K562 (cell line): ENCODE measurements at regions not wholly inside any gene's neighbourhood (a gene's known extent, or its start where the extent isn't known, plus 50 kb on each side); places are given as distances from the start of the nearest gene placed in this dataset.

ENCODE experiments used
- ATAC-seq: fragments of 200-7000 bp; cut with Tn5 transposase; 3 replicates; pipeline ENCODE4 v1.9.1; 2020; ENCODE audit warnings: moderate library complexity
- BruUV-seq: library from RNA; stranded (reverse); fragments of 400-500 nt; replicated peaks from 2 replicates; lab custom pipeline; 2021; lab: Mats Ljungman, UMichigan
- CTCF ChIA-PET: fragments of 300-600 bp; formaldehyde crosslinking; extraction: SDS; loops from one replicate; lab custom pipeline; 2021; ENCODE audit warnings: low intra/inter-chr PET ratio; lab: Yijun Ruan, JAX
- POLR2A ChIA-PET: fragments of 300-600, 350-650 bp; sonication (Branson Sonifier 250); formaldehyde crosslinking; extraction: SDS; loops from one replicate; lab custom pipeline; 2021; ENCODE audit warnings: antibody characterized with exemption, inconsistent platforms; lab: Yijun Ruan, JAX
- DNase-seq, 4 experiments: peaks; one replicate each; pipeline versions ENCODE4 v3.0.0 to v3.0.0-alpha.2; 2011 to 2018; ENCODE audit warnings: low spot score in 3 of 4, mixed read lengths in 3 of 4; ENCODE audit errors: extremely low read depth in 1 of 4
- FAIRE-seq: peaks from 2 replicates; lab custom pipeline; 2011; peaks lifted over from hg19 to GRCh38; lab: Jason Lieb, UNC
- H2AFZ ChIP-seq: 2 replicates; pipeline ENCODE4 v1.6.0; 2011; ENCODE audit warnings: low read depth, low read length, control low read depth, inconsistent platforms
- H3K27ac ChIP-seq: fragments of 200-600 bp; 3 replicates; pipeline ENCODE4 v1.8.0; 2011; ENCODE audit warnings: low read depth, mild to moderate bottlenecking, control low read depth, inconsistent platforms, low read length, moderate library complexity, mixed read lengths; ENCODE audit errors: extremely low read depth
- H3K27me3 ChIP-seq, 2 experiments: fragments of 300-600 bp in 1 of 2; 2 replicates in 1 of 2; 3 replicates in 1 of 2; pipeline versions ENCODE4 v1.6.0 to v1.8.0; 2011; ENCODE audit warnings: inconsistent platforms in 2 of 2, low read length in 2 of 2, mild to moderate bottlenecking in 1 of 2, mixed read lengths in 1 of 2, moderate library complexity in 1 of 2; ENCODE audit not compliant: control insufficient read depth in 2 of 2, insufficient read depth in 2 of 2
- H3K36me3 ChIP-seq: fragments of 300-600 bp; 3 replicates; pipeline ENCODE4 v1.8.0; 2011; ENCODE audit warnings: mild to moderate bottlenecking, low read length, inconsistent platforms; ENCODE audit not compliant: control insufficient read depth, insufficient read depth
- H3K4me1 ChIP-seq, 2 experiments: fragments of 200-600 bp in 1 of 2; replicated peaks in 1 of 2; 2 replicates in 1 of 2; 3 replicates in 1 of 2; pipeline versions ENCODE4 v1.5.1 to v1.8.0; 2011; ENCODE audit warnings: inconsistent platforms in 2 of 2, low read length in 2 of 2, mild to moderate bottlenecking in 1 of 2, mixed read lengths in 1 of 2, moderate library complexity in 1 of 2; ENCODE audit not compliant: control insufficient read depth in 2 of 2, insufficient read depth in 2 of 2
- H3K4me2 ChIP-seq: 2 replicates; pipeline ENCODE4 v1.6.1; 2011; ENCODE audit warnings: low read length, control low read depth, inconsistent platforms, mixed read lengths; ENCODE audit not compliant: insufficient read depth
- H3K4me3 ChIP-seq: fragments of 200-600 bp; sonication (generic), shearing (Covaris generic); 2 replicates; pipeline ENCODE4 v1.5.1; 2016; ENCODE audit warnings: control low read depth, inconsistent platforms
- H3K79me2 ChIP-seq: fragments of 200-600 bp; 3 replicates; pipeline ENCODE4 v1.8.0; 2011; ENCODE audit warnings: low read length, inconsistent platforms; ENCODE audit not compliant: control insufficient read depth, insufficient read depth
- H3K9ac ChIP-seq, 2 experiments: 2 replicates each; pipeline versions ENCODE4 v1.6.0 to v1.6.1; 2011; ENCODE audit warnings: low read depth in 2 of 2, low read length in 2 of 2, control low read depth in 1 of 2, inconsistent platforms in 1 of 2, mild to moderate bottlenecking in 1 of 2, mixed read lengths in 1 of 2; ENCODE audit not compliant: insufficient read depth in 1 of 2
- H3K9me1 ChIP-seq: one replicate; pipeline ENCODE4 v1.6.0; 2011; ENCODE audit warnings: inconsistent platforms, mild to moderate bottlenecking, low read length, moderate library complexity; ENCODE audit not compliant: control insufficient read depth, insufficient read depth
- H3K9me3 ChIP-seq: replicated peaks from 2 replicates; pipeline ENCODE4 v1.5.1; 2011; ENCODE audit warnings: low read depth, low read length, inconsistent platforms; ENCODE audit not compliant: control insufficient read depth, insufficient read depth
- H4K20me1 ChIP-seq: replicated peaks from 2 replicates; pipeline ENCODE4 v1.6.1; 2011; ENCODE audit warnings: low read length, inconsistent platforms, mixed read lengths; ENCODE audit not compliant: control insufficient read depth, insufficient read depth
- CBX1 ChIP-seq: sonication (generic); IDR thresholded peaks from 2 replicates; pipeline ENCODE4 v1.6.1; 2016; ENCODE audit warnings: antibody characterized with exemption, low read depth, mild to moderate bottlenecking
- DIDO1 ChIP-seq: fragments of 450-650 bp; IDR thresholded peaks from 2 replicates; pipeline ENCODE4 v1.6.1; 2016; ENCODE audit warnings: low read depth, missing biosample characterization, missing genetic modification characterization
- FOXA3 ChIP-seq, 2 experiments: fragments of 450-650 bp in 1 of 2; sonication (generic) in 1 of 2; formaldehyde crosslinking; IDR thresholded peaks in 1 of 2; conservative IDR thresholded peaks in 1 of 2; 2 replicates each; pipeline versions ENCODE4 v1.4.0 to v1.8.0; 2020 to 2022; ENCODE audit warnings: mild to moderate bottlenecking in 2 of 2, missing genetic modification reagents in 1 of 2
- LEF1 ChIP-seq: fragments of 450-650 bp; IDR thresholded peaks from 2 replicates; pipeline ENCODE4 v1.6.1; 2016; ENCODE audit warnings: mild to moderate bottlenecking
- MECOM ChIP-seq: fragments of 250-450 bp; sonication (Bioruptor Pico); IDR thresholded peaks from 2 replicates; pipeline ENCODE4 v1.8.0; 2022; ENCODE audit warnings: inconsistent platforms
- PML ChIP-seq: IDR thresholded peaks from 2 replicates; pipeline ENCODE4 v1.6.1; 2012; ENCODE audit warnings: low read length, inconsistent platforms
- POU5F1 ChIP-seq: fragments of 150-350 bp; IDR thresholded peaks from 2 replicates; pipeline ENCODE4 v1.6.1; 2014; ENCODE audit warnings: borderline replicate concordance, low read length, low read depth, mild to moderate bottlenecking; ENCODE audit not compliant: partially characterized antibody
- RFX7 ChIP-seq: fragments of 250-450 bp; sonication (Bioruptor Pico); IDR thresholded peaks from 2 replicates; pipeline ENCODE4 v1.5.1; 2021; ENCODE audit warnings: mild to moderate bottlenecking
- TCF7 ChIP-seq: sonication (generic); IDR thresholded peaks from 2 replicates; pipeline ENCODE4 v1.6.1; 2016; ENCODE audit warnings: antibody characterized with exemption, borderline replicate concordance
- ZNF175 ChIP-seq: fragments of 200-800 bp; sonication (Bioruptor generic); IDR thresholded peaks from 2 replicates; pipeline ENCODE4 v1.6.1; 2016; ENCODE audit warnings: low read depth, mild to moderate bottlenecking, missing genetic modification characterization, missing compliant biosample characterization
- ZNF77 ChIP-seq: fragments of 250-450 bp; sonication (Bioruptor Pico); IDR thresholded peaks from 2 replicates; pipeline ENCODE4 v1.5.0; 2020
- WGBS: fragments of 100-300 bp; shearing (Covaris generic); methylation state at CpG from one replicate; pipeline ENCODE4 v1.1.6; 2016; ENCODE audit warnings: low coverage, mixed read lengths; ENCODE audit not compliant: insufficient coverage; ENCODE audit errors: missing lambda C conversion rate; 5-methylcytosine and 5-hydroxymethylcytosine counted together
- in situ Hi-C: fragments of 300-500 bp; cut with MboI; formaldehyde crosslinking; loops from 4 replicates; pipeline ENCODE4 v1.15.0; 2018; ENCODE audit warnings: inconsistent platforms, mixed read lengths
- intact Hi-C: fragments of 100-400 bp; cut with micrococcal nuclease; formaldehyde crosslinking; loops from 2 replicates; pipeline ENCODE4 v1.14.2; 2022
- TF ChIP-seq, protein P1 (sequence below): fragments of 450-650 bp; IDR thresholded peaks from 2 replicates; pipeline ENCODE4 v1.6.1; 2016; ENCODE audit warnings: missing biosample characterization, missing genetic modification characterization
- TF ChIP-seq, protein P2 (sequence below): fragments of 250-450 bp; sonication (Bioruptor Pico); IDR thresholded peaks from 2 replicates; pipeline ENCODE4 v1.8.0; 2021; ENCODE audit warnings: borderline replicate concordance, mild to moderate bottlenecking, moderate library complexity; ENCODE audit not compliant: poor library complexity, severe bottlenecking
- TF ChIP-seq, protein P3 (sequence below): fragments of 250-450 bp; sonication (Bioruptor Pico); IDR thresholded peaks from 2 replicates; pipeline ENCODE4 v1.4.0; 2020
- TF ChIP-seq, protein P4 (sequence below): fragments of 450-650 bp; formaldehyde crosslinking; conservative IDR thresholded peaks from 2 replicates; pipeline ENCODE4 v1.4.0; 2022; ENCODE audit warnings: mild to moderate bottlenecking, missing genetic modification characterization

DNA sequence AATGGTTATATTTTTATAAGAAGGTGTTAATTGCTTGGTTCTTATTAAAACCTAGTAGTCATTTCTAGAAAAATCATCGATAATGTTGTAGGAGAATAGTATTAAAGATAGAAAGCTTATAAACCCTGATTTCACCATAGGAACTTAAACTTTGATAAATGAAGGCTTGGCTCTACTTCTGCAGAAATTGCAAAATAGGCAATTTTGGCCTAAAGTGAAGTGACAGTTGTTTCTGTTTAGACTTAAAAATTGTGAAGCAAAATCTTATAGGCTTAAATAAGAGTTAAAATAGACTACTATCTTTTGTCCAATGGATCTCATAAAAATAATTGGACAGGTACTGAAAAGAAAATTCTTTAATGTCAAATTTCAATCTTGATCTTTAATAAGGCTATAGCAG lies 321.6 kb upstream of the FZD8 start:
- H3K27ac ChIP-seq = no peak overlapping the region
- TF ChIP-seq DIDO1 (tag) (no peak), CBX1 (no peak), LEF1 (no peak), MECOM (CRISPR knock-in tag) (no peak), PML (no peak), ZNF175 (CRISPR knock-in tag) (no peak), RFX7 (CRISPR knock-in tag) (no peak), TCF7 (no peak), ZNF77 (no peak), POU5F1 (no peak), FOXA3 (CRISPR knock-in tag; conservative IDR thresholded peaks at IDR 0.05 in 1 of 2, IDR thresholded peaks at IDR 0.05 in 1 of 2) (no peak)
- TF ChIP-seq, protein P1, sequence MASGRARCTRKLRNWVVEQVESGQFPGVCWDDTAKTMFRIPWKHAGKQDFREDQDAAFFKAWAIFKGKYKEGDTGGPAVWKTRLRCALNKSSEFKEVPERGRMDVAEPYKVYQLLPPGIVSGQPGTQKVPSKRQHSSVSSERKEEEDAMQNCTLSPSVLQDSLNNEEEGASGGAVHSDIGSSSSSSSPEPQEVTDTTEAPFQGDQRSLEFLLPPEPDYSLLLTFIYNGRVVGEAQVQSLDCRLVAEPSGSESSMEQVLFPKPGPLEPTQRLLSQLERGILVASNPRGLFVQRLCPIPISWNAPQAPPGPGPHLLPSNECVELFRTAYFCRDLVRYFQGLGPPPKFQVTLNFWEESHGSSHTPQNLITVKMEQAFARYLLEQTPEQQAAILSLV (tag) = no peak
- TF ChIP-seq, protein P2, sequence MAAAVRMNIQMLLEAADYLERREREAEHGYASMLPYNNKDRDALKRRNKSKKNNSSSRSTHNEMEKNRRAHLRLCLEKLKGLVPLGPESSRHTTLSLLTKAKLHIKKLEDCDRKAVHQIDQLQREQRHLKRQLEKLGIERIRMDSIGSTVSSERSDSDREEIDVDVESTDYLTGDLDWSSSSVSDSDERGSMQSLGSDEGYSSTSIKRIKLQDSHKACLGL = no peak
- TF ChIP-seq, protein P3, sequence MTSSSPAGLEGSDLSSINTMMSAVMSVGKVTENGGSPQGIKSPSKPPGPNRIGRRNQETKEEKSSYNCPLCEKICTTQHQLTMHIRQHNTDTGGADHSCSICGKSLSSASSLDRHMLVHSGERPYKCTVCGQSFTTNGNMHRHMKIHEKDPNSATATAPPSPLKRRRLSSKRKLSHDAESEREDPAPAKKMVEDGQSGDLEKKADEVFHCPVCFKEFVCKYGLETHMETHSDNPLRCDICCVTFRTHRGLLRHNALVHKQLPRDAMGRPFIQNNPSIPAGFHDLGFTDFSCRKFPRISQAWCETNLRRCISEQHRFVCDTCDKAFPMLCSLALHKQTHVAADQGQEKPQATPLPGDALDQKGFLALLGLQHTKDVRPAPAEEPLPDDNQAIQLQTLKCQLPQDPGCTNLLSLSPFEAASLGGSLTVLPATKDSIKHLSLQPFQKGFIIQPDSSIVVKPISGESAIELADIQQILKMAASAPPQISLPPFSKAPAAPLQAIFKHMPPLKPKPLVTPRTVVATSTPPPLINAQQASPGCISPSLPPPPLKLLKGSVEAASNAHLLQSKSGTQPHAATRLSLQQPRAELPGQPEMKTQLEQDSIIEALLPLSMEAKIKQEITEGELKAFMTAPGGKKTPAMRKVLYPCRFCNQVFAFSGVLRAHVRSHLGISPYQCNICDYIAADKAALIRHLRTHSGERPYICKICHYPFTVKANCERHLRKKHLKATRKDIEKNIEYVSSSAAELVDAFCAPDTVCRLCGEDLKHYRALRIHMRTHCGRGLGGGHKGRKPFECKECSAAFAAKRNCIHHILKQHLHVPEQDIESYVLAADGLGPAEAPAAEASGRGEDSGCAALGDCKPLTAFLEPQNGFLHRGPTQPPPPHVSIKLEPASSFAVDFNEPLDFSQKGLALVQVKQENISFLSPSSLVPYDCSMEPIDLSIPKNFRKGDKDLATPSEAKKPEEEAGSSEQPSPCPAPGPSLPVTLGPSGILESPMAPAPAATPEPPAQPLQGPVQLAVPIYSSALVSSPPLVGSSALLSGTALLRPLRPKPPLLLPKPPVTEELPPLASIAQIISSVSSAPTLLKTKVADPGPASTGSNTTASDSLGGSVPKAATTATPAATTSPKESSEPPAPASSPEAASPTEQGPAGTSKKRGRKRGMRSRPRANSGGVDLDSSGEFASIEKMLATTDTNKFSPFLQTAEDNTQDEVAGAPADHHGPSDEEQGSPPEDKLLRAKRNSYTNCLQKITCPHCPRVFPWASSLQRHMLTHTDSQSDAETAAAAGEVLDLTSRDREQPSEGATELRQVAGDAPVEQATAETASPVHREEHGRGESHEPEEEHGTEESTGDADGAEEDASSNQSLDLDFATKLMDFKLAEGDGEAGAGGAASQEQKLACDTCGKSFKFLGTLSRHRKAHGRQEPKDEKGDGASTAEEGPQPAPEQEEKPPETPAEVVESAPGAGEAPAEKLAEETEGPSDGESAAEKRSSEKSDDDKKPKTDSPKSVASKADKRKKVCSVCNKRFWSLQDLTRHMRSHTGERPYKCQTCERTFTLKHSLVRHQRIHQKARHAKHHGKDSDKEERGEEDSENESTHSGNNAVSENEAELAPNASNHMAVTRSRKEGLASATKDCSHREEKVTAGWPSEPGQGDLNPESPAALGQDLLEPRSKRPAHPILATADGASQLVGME (CRISPR knock-in tag) = no peak
- TF ChIP-seq, protein P4, sequence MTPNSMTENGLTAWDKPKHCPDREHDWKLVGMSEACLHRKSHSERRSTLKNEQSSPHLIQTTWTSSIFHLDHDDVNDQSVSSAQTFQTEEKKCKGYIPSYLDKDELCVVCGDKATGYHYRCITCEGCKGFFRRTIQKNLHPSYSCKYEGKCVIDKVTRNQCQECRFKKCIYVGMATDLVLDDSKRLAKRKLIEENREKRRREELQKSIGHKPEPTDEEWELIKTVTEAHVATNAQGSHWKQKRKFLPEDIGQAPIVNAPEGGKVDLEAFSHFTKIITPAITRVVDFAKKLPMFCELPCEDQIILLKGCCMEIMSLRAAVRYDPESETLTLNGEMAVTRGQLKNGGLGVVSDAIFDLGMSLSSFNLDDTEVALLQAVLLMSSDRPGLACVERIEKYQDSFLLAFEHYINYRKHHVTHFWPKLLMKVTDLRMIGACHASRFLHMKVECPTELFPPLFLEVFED (CRISPR knock-in tag) = no peak
- intact Hi-C loops = no loop called here
- H3K9me3 ChIP-seq = no peaks in the 10 kb centered on the region
- POLR2A ChIA-PET = no interaction called here
- no peak for ATAC-seq
- in situ Hi-C loops = no loop called here
- no peak for DNase-seq
- H2AFZ ChIP-seq = no peak overlapping the region
- BruUV-seq = no TSS peak
- no peaks in the 10 kb centered on the region for H3K9me1 ChIP-seq
- no peak overlapping the region for H3K9ac ChIP-seq
- CTCF ChIA-PET = no interaction called here
- H3K79me2 ChIP-seq = no peaks in the 10 kb centered on the region
- H3K4me3 ChIP-seq = no peak overlapping the region
- H3K27me3 ChIP-seq = no peaks in the 10 kb centered on the region
- no peak overlapping the region for H3K4me2 ChIP-seq
- FAIRE-seq = no peak
- no peaks in the 10 kb centered on the region for H3K36me3 ChIP-seq
- H3K4me1 ChIP-seq = no peaks in the 10 kb centered on the region
- WGBS = 0% methylated on average over 1 of the region's 1 CpG
- no peaks in the 10 kb centered on the region for H4K20me1 ChIP-seq
